Transverse colon (tissue), 4 donors: ENCODE measurements at regions not wholly inside any gene's neighbourhood (a gene's known extent, or its start where the extent isn't known, plus 50 kb on each side); places are given as distances from the start of the nearest gene placed in this dataset.
"Not testable (repeated sequence)": the region's sequence is repeated elsewhere in the genome, so short reads cannot be mapped to it uniquely, and the experiment has no call there.

Experiments
- DNase-seq: peaks from one replicate; pipeline ENCODE4 v3.0.0-alpha.2; 2019
- H3K27ac ChIP-seq, 4 donors: fragments of 200-600 bp; sonication (generic); 2 replicates each; pipeline ENCODE4 v1.5.1; 2016 to 2018; ENCODE audit warnings: inconsistent platforms in 4 of 4
- H3K27me3 ChIP-seq: fragments of 200-600 bp; sonication (generic); 2 replicates; pipeline ENCODE4 v1.5.1; 2017; ENCODE audit warnings: inconsistent platforms
- H3K36me3 ChIP-seq, 4 donors: fragments of 200-600 bp; sonication (generic); 2 replicates each; pipeline ENCODE4 v1.5.1; 2017 to 2019; ENCODE audit warnings: inconsistent platforms in 4 of 4
- H3K4me1 ChIP-seq, 4 donors: fragments of 200-600 bp; sonication (generic); 2 replicates each; pipeline ENCODE4 v1.5.1; 2017 to 2020; ENCODE audit warnings: inconsistent platforms in 4 of 4
- H3K4me3 ChIP-seq, 4 donors: fragments of 200-600 bp; sonication (generic); 1 replicate in 1 of 4; 2 replicates in 3 of 4; pipeline versions ENCODE4 v1.5.1 to v1.6.1; 2017 to 2019; ENCODE audit warnings: inconsistent platforms in 4 of 4
- H3K9me3 ChIP-seq, 2 donors: fragments of 200-600 bp; sonication (generic); 2 replicates each; pipeline ENCODE4 v1.5.1; 2017 to 2019; ENCODE audit warnings: inconsistent platforms in 2 of 2
- CTCF ChIP-seq, 5 experiments: fragments of 200-600 bp in 3 of 5; fragments of 450-650 bp in 2 of 5; sonication (generic) in 3 of 5; IDR thresholded peaks; 1 replicate in 2 of 5; 2 replicates in 3 of 5; pipeline ENCODE4 v1.5.1; 2016 to 2017; ENCODE audit warnings: antibody characterized with exemption in 5 of 5, inconsistent platforms in 3 of 5, mild to moderate bottlenecking in 2 of 5, moderate library complexity in 1 of 5
- EP300 ChIP-seq: sonication (generic); formaldehyde crosslinking; IDR thresholded peaks from one replicate; pipeline ENCODE4 v1.6.1; 2017; ENCODE audit warnings: antibody characterized with exemption, low read depth
- POLR2A ChIP-seq: fragments of 450-650 bp; IDR thresholded peaks from one replicate; pipeline ENCODE4 v1.6.1; 2016; ENCODE audit warnings: antibody characterized with exemption, mild to moderate bottlenecking, moderate library complexity
- POLR2AphosphoS5 ChIP-seq, 3 donors: sonication (generic); formaldehyde crosslinking; IDR thresholded peaks; one replicate each; pipeline ENCODE4 v1.6.1; 2016; ENCODE audit warnings: antibody characterized with exemption in 3 of 3
- WGBS, 2 donors: methylation state at CpG; one replicate each; pipeline ENCODE4 v1.1.5; 2018; ENCODE audit warnings: low coverage in 1 of 2; 5-methylcytosine and 5-hydroxymethylcytosine counted together
- in situ Hi-C, 4 donors: fragments of 200-750 bp; cut with MboI; loops; one replicate each; pipeline versions ENCODE4 v1.15.0 to v1.15.1; 2017; ENCODE audit warnings: low sequenced_read_pairs in 3 of 4, low pct_ligation_motif_present in 1 of 4, low pct_unique_long_range_greater_than_20kb in 1 of 4
- intact Hi-C: fragments of 100-400 bp; cut with DNase I; formaldehyde crosslinking; loops from one replicate; pipeline ENCODE4 v1.15.1; 2023; ENCODE audit warnings: low total_unique reads

GRCh38 chr22:48068323-48068885, 1306.0 kb downstream of the TBC1D22A start:
- Histone ChIP-seq H3K4me3 (no peak overlapping the region), H3K27me3 (no peaks in the 10 kb centered on the region), H3K9me3 (no peaks in the 10 kb centered on the region), H3K36me3 (no peaks in the 10 kb centered on the region), H3K4me1 (no peaks in the 10 kb centered on the region), H3K27ac (no peak overlapping the region)
- in situ Hi-C loops = no loop called here
- DNase-seq = no peak
- 82 to 93% methylated on average over 12 to 18 of the region's 18 CpGs for WGBS, 2 donors
- intact Hi-C loops = no loop called here
- TF ChIP-seq EP300 (no peak), CTCF (IDR thresholded peaks at IDR 0.05) (no peak), POLR2AphosphoS5 (IDR thresholded peaks at IDR 0.05) (no peak), POLR2A (no peak)

GRCh38 chr22:48065892-48066291, 1303.4 kb downstream of the TBC1D22A start:
- H3K4me1 ChIP-seq = no peaks in the 10 kb centered on the region
- no peaks in the 10 kb centered on the region for H3K9me3 ChIP-seq
- H3K27me3 ChIP-seq = no peaks in the 10 kb centered on the region
- H3K36me3 ChIP-seq = no peaks in the 10 kb centered on the region
- no peak for DNase-seq
- intact Hi-C loops (no loop called here), in situ Hi-C loops (no loop called here)
- H3K4me3 ChIP-seq = no peak overlapping the region
- no peak for TF ChIP-seq POLR2A
- TF ChIP-seq POLR2AphosphoS5 (IDR thresholded peaks at IDR 0.05) = no peak
- H3K27ac ChIP-seq = no peak overlapping the region
- 80% methylated on average over 7 of the region's 7 CpGs; no CpG with 5 or more reads in 1 of the 2 donors for WGBS, 2 donors

GRCh38 chr22:48061726-48062125, 1299.3 kb downstream of the TBC1D22A start:
- TF ChIP-seq EP300 (no peak), CTCF (IDR thresholded peaks at IDR 0.05) (no peak), POLR2AphosphoS5 (IDR thresholded peaks at IDR 0.05) (no peak), POLR2A (no peak)
- intact Hi-C loops (no loop called here), in situ Hi-C loops (no loop called here)
- no peaks in the 10 kb centered on the region for H3K4me1 ChIP-seq
- H3K27me3 ChIP-seq = no peaks in the 10 kb centered on the region
- H3K36me3 ChIP-seq = no peaks in the 10 kb centered on the region
- no peak overlapping the region for H3K27ac ChIP-seq
- no peak for DNase-seq
- 66 to 83% methylated on average over 2 to 4 of the region's 4 CpGs for WGBS, 2 donors
- H3K4me3 ChIP-seq = no peak overlapping the region
- no peaks in the 10 kb centered on the region for H3K9me3 ChIP-seq

GRCh38 chr22:48060266-48060665, 1297.8 kb downstream of the TBC1D22A start:
- no peak for DNase-seq
- in situ Hi-C loops (no loop called here), intact Hi-C loops (no loop called here)
- Histone ChIP-seq H3K27ac (no peak overlapping the region), H3K4me3 (no peak overlapping the region), H3K27me3 (no peaks in the 10 kb centered on the region), H3K36me3 (no peaks in the 10 kb centered on the region), H3K4me1 (no peaks in the 10 kb centered on the region), H3K9me3 (no peaks in the 10 kb centered on the region)
- WGBS, 2 donors = 70 to 79% methylated on average over 2 to 7 of the region's 7 CpGs
- TF ChIP-seq POLR2A = no peak
- no peak for TF ChIP-seq EP300
- no peak for TF ChIP-seq CTCF (IDR thresholded peaks at IDR 0.05)
- TF ChIP-seq POLR2AphosphoS5 (IDR thresholded peaks at IDR 0.05) = no peak

GRCh38 chr22:48059521-48059920, 1297.1 kb downstream of the TBC1D22A start:
- DNase-seq, H3K4me1 ChIP-seq, H3K4me3 ChIP-seq, in situ Hi-C loops, H3K27ac ChIP-seq, H3K9me3 ChIP-seq, H3K27me3 ChIP-seq, H3K36me3 ChIP-seq, intact Hi-C loops: not testable (repeated sequence)
- WGBS, 2 donors = 94 to 98% methylated on average over 3 to 4 of the region's 4 CpGs
